Prostate gland (tissue), 2 donors: ENCODE measurements at regions not wholly inside any gene's neighbourhood (a gene's known extent, or its start where the extent isn't known, plus 50 kb on each side); places are given as distances from the start of the nearest gene placed in this dataset.
"Not testable (repeated sequence)": the region's sequence is repeated elsewhere in the genome, so short reads cannot be mapped to it uniquely, and the experiment has no call there.

ENCODE experiments used
- DNase-seq: peaks from one replicate; pipeline ENCODE4 v3.0.0-alpha.2; 2019; ENCODE audit warnings: low spot score
- H3K27ac ChIP-seq, 2 donors: fragments of 200-600 bp; sonication (generic); 2 replicates each; pipeline ENCODE4 v1.5.1; 2017 to 2019
- H3K27me3 ChIP-seq: fragments of 200-600 bp; sonication (generic); replicated peaks from 2 replicates; pipeline ENCODE4 v1.5.1; 2019; ENCODE audit not compliant: insufficient read depth
- H3K36me3 ChIP-seq, 2 donors: fragments of 200-600 bp; sonication (generic); 1 replicate in 1 of 2; 2 replicates in 1 of 2; pipeline versions ENCODE4 v1.5.1 to v1.8.1; 2017 to 2019
- H3K4me1 ChIP-seq: fragments of 200-600 bp; sonication (generic); replicated peaks from 2 replicates; pipeline ENCODE4 v1.5.1; 2019
- H3K4me3 ChIP-seq, 2 donors: fragments of 200-600 bp; sonication (generic); 2 replicates each; pipeline ENCODE4 v1.5.1; 2017 to 2019
- H3K9me3 ChIP-seq: fragments of 200-600 bp; sonication (generic); 2 replicates; pipeline ENCODE4 v1.5.1; 2017
- CTCF ChIP-seq, 4 experiments: fragments of 200-600 bp in 2 of 4; fragments of 450-650 bp in 2 of 4; sonication (generic) in 2 of 4; IDR thresholded peaks; 1 replicate in 3 of 4; 2 replicates in 1 of 4; pipeline ENCODE4 v1.5.1; 2016 to 2019; ENCODE audit warnings: antibody characterized with exemption in 4 of 4, mild to moderate bottlenecking in 2 of 4, moderate library complexity in 2 of 4
- POLR2A ChIP-seq: fragments of 450-650 bp; IDR thresholded peaks from one replicate; pipeline ENCODE4 v1.6.1; 2016; ENCODE audit warnings: antibody characterized with exemption, mild to moderate bottlenecking
- POLR2AphosphoS5 ChIP-seq: sonication (generic); formaldehyde crosslinking; IDR thresholded peaks from one replicate; pipeline ENCODE4 v1.6.1; 2017; ENCODE audit warnings: antibody characterized with exemption
- WGBS: methylation state at CpG from one replicate; pipeline ENCODE4 v1.1.5; 2018; 5-methylcytosine and 5-hydroxymethylcytosine counted together
- intact Hi-C: fragments of 100-400 bp; cut with DNase I; formaldehyde crosslinking; loops from one replicate; pipeline ENCODE4 v1.14.2; 2022

GRCh38 chr13:99677116-99677951 is 176.1 kb downstream of the TM9SF2 start:
- Histone ChIP-seq H3K36me3 (no peaks in the 10 kb centered on the region), H3K9me3 (no peaks in the 10 kb centered on the region), H3K27me3 (no peaks in the 10 kb centered on the region), H3K4me1 (peaks cover 2% of the 10 kb centered on the region), H3K4me3 (no peak overlapping the region), H3K27ac (no peak overlapping the region)
- WGBS: 11% methylated on average over 8 of the region's 8 CpGs
- intact Hi-C loops: no loop called here
- DNase-seq: no peak
- TF ChIP-seq POLR2AphosphoS5: peak; percentile 30
- TF ChIP-seq CTCF (IDR thresholded peaks at IDR 0.05): no peak

GRCh38 chr13:99671746-99672145 is 170.5 kb downstream of the TM9SF2 start:
- Histone ChIP-seq H3K27ac (no peak overlapping the region), H3K27me3 (no peaks in the 10 kb centered on the region), H3K9me3 (no peaks in the 10 kb centered on the region), H3K4me1 (no peaks in the 10 kb centered on the region), H3K4me3 (no peak overlapping the region), H3K36me3 (no peaks in the 10 kb centered on the region)
- 96% methylated on average over 4 of the region's 4 CpGs for WGBS
- TF ChIP-seq CTCF (IDR thresholded peaks at IDR 0.05): no peak
- no peak for TF ChIP-seq POLR2AphosphoS5
- TF ChIP-seq POLR2A: no peak
- intact Hi-C loops: no loop called here
- DNase-seq: no peak

GRCh38 chr13:99669096-99669495 is 167.8 kb downstream of the TM9SF2 start:
- H3K36me3 ChIP-seq, intact Hi-C loops, H3K27ac ChIP-seq, H3K4me3 ChIP-seq, DNase-seq, H3K9me3 ChIP-seq, H3K4me1 ChIP-seq, H3K27me3 ChIP-seq: not testable (repeated sequence)
- WGBS: 89% methylated on average over 8 of the region's 8 CpGs

- 93% methylated on average over 8 of the region's 8 CpGs for WGBS
- Histone ChIP-seq H3K27ac (no peak overlapping the region), H3K36me3 (no peaks in the 10 kb centered on the region), H3K9me3 (no peaks in the 10 kb centered on the region), H3K4me3 (no peak overlapping the region), H3K4me1 (no peaks in the 10 kb centered on the region), H3K27me3 (no peaks in the 10 kb centered on the region)
- no peak for TF ChIP-seq POLR2A
- TF ChIP-seq POLR2AphosphoS5: no peak
- TF ChIP-seq CTCF (IDR thresholded peaks at IDR 0.05): no peak
- DNase-seq: no peak
- intact Hi-C loops: no loop called here
Measured at GRCh38 chr13:99666146-99666805, 165.0 kb downstream of the TM9SF2 start.

- H3K4me1 ChIP-seq: no peaks in the 10 kb centered on the region
- no peaks in the 10 kb centered on the region for H3K36me3 ChIP-seq
- no peak for DNase-seq
- H3K27ac ChIP-seq: no peak overlapping the region
- intact Hi-C loops: no loop called here
- no peaks in the 10 kb centered on the region for H3K9me3 ChIP-seq
- 93% methylated on average over 9 of the region's 9 CpGs for WGBS
- no peaks in the 10 kb centered on the region for H3K27me3 ChIP-seq
- TF ChIP-seq POLR2AphosphoS5 (no peak), POLR2A (no peak), CTCF (IDR thresholded peaks at IDR 0.05) (no peak)
- H3K4me3 ChIP-seq: no peak overlapping the region
Measured at GRCh38 chr13:99665711-99666110, 164.4 kb downstream of the TM9SF2 start.
